Glutamatergic neuron (in vitro differentiated cells): ENCODE measurements at regions not wholly inside any gene's neighbourhood (a gene's known extent, or its start where the extent isn't known, plus 50 kb on each side); places are given as distances from the start of the nearest gene placed in this dataset.

Experiments
- DNase-seq: peaks from one replicate; pipeline ENCODE4 v3.0.0; 2022
- H3K27ac Mint-ChIP-seq: one replicate; pipeline ENCODE4 v1.8.0; 2020; ENCODE audit warnings: mild to moderate bottlenecking, mixed read lengths, inconsistent platforms; ENCODE audit not compliant: unreplicated experiment
- H3K27me3 Mint-ChIP-seq: one replicate; pipeline ENCODE4 v1.8.0; 2020; ENCODE audit warnings: mild to moderate bottlenecking, moderate library complexity, mixed read lengths, inconsistent platforms; ENCODE audit not compliant: unreplicated experiment
- H3K36me3 Mint-ChIP-seq: one replicate; pipeline ENCODE4 v1.8.0; 2020; ENCODE audit warnings: mild to moderate bottlenecking, mixed read lengths, inconsistent platforms; ENCODE audit not compliant: unreplicated experiment
- H3K4me1 Mint-ChIP-seq: one replicate; pipeline ENCODE4 v1.8.0; 2020; ENCODE audit warnings: mild to moderate bottlenecking, low read depth, mixed read lengths, inconsistent platforms; ENCODE audit not compliant: unreplicated experiment
- H3K4me3 Mint-ChIP-seq: one replicate; pipeline ENCODE4 v1.8.0; 2020; ENCODE audit warnings: mild to moderate bottlenecking, mixed read lengths, inconsistent platforms; ENCODE audit not compliant: unreplicated experiment
- H3K9me3 Mint-ChIP-seq: one replicate; pipeline ENCODE4 v1.8.0; 2020; ENCODE audit warnings: mild to moderate bottlenecking, moderate library complexity, mixed read lengths, inconsistent platforms; ENCODE audit not compliant: unreplicated experiment
- TF ChIP-seq, protein P1 (sequence below): fragments of 200-600 bp; sonication (generic); IDR thresholded peaks from one replicate; pipeline ENCODE4 v1.5.0; 2021; ENCODE audit not compliant: partially characterized antibody, unreplicated experiment

DNA sequence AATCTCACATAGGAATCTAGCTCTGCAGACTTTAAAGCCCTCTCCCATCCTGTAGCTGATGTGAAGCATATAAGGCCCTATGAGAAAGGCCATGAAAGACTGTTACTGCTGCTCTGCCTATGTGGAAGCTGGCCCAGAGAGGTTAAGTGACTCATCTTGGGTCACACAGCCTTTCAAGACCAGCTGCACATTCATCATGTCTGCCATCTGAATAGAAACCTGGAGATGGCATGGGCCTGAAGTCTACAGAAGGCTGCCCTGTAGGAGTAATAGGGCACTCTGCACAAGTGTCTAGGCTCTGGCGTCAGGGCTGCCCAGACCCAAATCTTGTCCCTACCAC is 59.4 kb upstream of the COL13A1 start:
- no peak overlapping the region for H3K4me3 Mint-ChIP-seq
- TF ChIP-seq, protein P1, sequence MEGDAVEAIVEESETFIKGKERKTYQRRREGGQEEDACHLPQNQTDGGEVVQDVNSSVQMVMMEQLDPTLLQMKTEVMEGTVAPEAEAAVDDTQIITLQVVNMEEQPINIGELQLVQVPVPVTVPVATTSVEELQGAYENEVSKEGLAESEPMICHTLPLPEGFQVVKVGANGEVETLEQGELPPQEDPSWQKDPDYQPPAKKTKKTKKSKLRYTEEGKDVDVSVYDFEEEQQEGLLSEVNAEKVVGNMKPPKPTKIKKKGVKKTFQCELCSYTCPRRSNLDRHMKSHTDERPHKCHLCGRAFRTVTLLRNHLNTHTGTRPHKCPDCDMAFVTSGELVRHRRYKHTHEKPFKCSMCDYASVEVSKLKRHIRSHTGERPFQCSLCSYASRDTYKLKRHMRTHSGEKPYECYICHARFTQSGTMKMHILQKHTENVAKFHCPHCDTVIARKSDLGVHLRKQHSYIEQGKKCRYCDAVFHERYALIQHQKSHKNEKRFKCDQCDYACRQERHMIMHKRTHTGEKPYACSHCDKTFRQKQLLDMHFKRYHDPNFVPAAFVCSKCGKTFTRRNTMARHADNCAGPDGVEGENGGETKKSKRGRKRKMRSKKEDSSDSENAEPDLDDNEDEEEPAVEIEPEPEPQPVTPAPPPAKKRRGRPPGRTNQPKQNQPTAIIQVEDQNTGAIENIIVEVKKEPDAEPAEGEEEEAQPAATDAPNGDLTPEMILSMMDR, result no peak
- H3K27ac Mint-ChIP-seq, result no peak overlapping the region
- no peaks in the 10 kb centered on the region for H3K36me3 Mint-ChIP-seq
- DNase-seq, result no peak
- peaks cover 2% of the 10 kb centered on the region for H3K4me1 Mint-ChIP-seq
- peaks cover 2% of the 10 kb centered on the region for H3K27me3 Mint-ChIP-seq
- peaks cover 4% of the 10 kb centered on the region for H3K9me3 Mint-ChIP-seq

DNA sequence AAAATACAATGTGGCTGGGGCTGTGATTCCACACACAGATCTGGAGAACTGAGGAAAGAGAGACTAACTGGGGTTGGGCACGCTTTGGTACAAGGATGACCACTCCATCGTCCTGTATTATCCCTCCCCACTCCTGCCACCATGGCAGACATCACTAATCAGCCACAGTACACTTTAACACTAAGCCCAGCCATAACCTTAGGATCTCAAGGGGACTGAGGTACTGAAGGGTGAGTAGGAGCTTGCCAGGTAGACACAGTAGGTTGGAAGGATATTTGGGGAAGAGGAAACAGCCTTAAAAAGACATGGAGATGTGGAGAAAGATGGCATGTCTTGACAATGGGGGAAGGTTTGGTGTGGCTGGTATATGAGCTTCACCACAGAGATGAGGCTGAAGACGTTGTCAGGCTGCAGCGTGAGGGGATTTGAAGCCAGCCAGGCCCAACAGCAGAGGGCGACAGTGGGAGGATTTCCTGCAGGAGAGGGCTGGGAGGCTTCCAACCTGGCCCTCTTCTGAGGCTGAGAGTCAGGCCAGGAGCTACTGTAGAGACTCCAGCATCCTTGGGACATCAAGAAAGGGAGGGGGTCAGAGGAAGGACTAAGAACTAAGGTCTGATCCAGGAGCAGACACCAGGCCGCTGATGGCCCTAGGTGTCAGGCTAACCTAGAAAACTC is 58.6 kb upstream of the COL13A1 start:
- Mint-ChIP-seq H3K36me3 (no peaks in the 10 kb centered on the region), H3K27me3 (peaks cover 2% of the 10 kb centered on the region), H3K4me1 (peaks cover 2% of the 10 kb centered on the region), H3K9me3 (peaks cover 4% of the 10 kb centered on the region), H3K4me3 (no peak overlapping the region), H3K27ac (peak overlapping the region; percentile 5)
- peak; percentile 83 for DNase-seq
- TF ChIP-seq, protein P1, result peak; percentile 42

DNA sequence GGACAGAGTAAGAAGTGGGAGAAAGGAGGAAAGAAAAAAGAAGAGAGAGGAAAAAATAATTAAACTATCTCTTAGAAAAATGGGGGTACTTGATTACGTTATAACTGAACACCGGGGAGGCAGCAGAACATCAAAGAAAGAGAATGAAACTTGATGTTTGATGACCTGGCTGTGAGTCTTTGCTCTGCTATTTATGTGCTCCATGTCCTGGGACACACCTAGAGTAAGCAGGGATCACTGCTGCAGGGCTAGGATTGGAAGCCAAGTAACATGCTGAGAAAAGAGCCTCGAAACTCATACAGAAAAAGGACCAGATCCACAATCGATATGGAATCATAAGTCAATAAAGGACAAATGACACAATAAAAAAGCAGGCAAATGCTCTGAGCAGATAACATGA is 56.7 kb upstream of the COL13A1 start:
- TF ChIP-seq, protein P1, result no peak
- Mint-ChIP-seq H3K9me3 (no peaks in the 10 kb centered on the region), H3K4me3 (no peak overlapping the region), H3K27me3 (no peaks in the 10 kb centered on the region), H3K36me3 (no peaks in the 10 kb centered on the region), H3K27ac (no peak overlapping the region), H3K4me1 (peaks cover 2% of the 10 kb centered on the region)
- no peak for DNase-seq

DNA sequence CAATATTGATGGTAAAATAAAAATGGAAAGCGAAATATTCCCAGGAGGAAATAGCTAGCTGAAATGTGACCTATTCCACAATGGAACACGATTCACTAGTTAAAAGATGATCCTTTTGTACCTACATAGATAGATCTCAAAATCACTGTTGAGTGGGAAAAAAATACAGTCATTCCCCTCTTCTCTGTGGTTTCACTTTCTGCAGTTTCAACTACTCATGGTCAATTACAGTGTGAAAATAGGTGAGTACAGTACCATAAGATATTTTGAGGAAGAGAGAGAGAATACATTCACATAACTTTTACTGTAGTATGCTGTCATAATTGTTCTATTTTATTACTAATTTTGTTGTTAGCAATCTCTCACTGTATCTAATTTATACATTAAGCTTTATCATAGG is 56.0 kb upstream of the COL13A1 start:
- H3K4me1 Mint-ChIP-seq, result peaks cover under 1% of the 10 kb centered on the region
- H3K4me3 Mint-ChIP-seq, result no peak overlapping the region
- TF ChIP-seq, protein P1, result no peak
- H3K27ac Mint-ChIP-seq, result no peak overlapping the region
- no peaks in the 10 kb centered on the region for H3K36me3 Mint-ChIP-seq
- H3K9me3 Mint-ChIP-seq, result no peaks in the 10 kb centered on the region
- no peaks in the 10 kb centered on the region for H3K27me3 Mint-ChIP-seq
- DNase-seq, result no peak

DNA sequence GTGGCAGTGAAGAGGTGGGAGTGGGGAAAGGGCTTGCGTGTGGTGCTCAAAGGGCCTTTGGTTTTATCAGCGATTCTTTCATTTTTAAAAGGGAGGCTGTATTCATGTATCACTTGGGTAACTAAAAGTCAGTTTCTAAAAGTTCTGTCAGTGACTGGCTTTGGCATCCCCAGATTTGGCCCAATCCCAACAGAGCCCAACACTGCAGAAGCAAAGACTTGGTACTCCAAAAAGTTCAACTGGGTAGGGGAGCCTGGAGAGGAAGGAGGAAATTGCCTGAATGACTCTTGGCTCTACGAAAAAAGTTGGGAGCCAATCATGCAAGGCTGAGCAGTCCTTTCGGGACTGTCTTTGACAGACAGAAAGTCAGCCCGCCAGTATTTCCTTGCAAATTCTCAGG is 54.5 kb upstream of the COL13A1 start:
- Mint-ChIP-seq H3K4me3 (no peak overlapping the region), H3K27me3 (peaks cover 2% of the 10 kb centered on the region), H3K36me3 (no peaks in the 10 kb centered on the region), H3K4me1 (no peaks in the 10 kb centered on the region), H3K9me3 (no peaks in the 10 kb centered on the region), H3K27ac (no peak overlapping the region)
- TF ChIP-seq, protein P1, result no peak
- no peak for DNase-seq
